Fibroblast of villous mesenchyme (primary cell): ENCODE measurements at regions not wholly inside any gene's neighbourhood (a gene's known extent, or its start where the extent isn't known, plus 50 kb on each side); places are given as distances from the start of the nearest gene placed in this dataset.

Source experiments
- DNase-seq: peaks from one replicate; pipeline ENCODE4 v3.0.0-alpha.2; 2010; ENCODE audit warnings: low read depth
- H3K4me3 ChIP-seq: 2 replicates; pipeline ENCODE4 v1.5.1; 2011; ENCODE audit warnings: low read depth, mild to moderate bottlenecking, low read length
- CTCF ChIP-seq: IDR thresholded peaks from 2 replicates; pipeline ENCODE4 v1.5.1; 2012; ENCODE audit warnings: low read depth, mild to moderate bottlenecking, low read length; ENCODE audit not compliant: insufficient read depth

- no peak for TF ChIP-seq CTCF
- H3K4me3 ChIP-seq, result no peak overlapping the region
- no peak for DNase-seq
Measured at GRCh38 chr7:21184942-21185652, 242.8 kb upstream of the SP4 start.

- no peak overlapping the region for H3K4me3 ChIP-seq
- no peak for DNase-seq
- TF ChIP-seq CTCF, result no peak
Measured at GRCh38 chr7:21185653-21186265, 242.1 kb upstream of the SP4 start.

- TF ChIP-seq CTCF, result no peak
- H3K4me3 ChIP-seq, result no peak overlapping the region
- DNase-seq, result no peak
Measured at GRCh38 chr7:21191321-21192073, 236.4 kb upstream of the SP4 start.

GRCh38 chr7:21192657-21193056 is 235.2 kb upstream of the SP4 start:
- DNase-seq, result no peak

GRCh38 chr7:21193895-21194294 is 234.0 kb upstream of the SP4 start:
- no peak for DNase-seq
- H3K4me3 ChIP-seq, result no peak overlapping the region
- no peak for TF ChIP-seq CTCF

More at GRCh38 chr7:21192657-21193056, 235.2 kb upstream of the SP4 start:
- no peak for TF ChIP-seq CTCF
- no peak overlapping the region for H3K4me3 ChIP-seq

- H3K4me3 ChIP-seq, result no peak overlapping the region
- DNase-seq, result no peak
- TF ChIP-seq CTCF, result no peak
Measured at GRCh38 chr7:21194936-21195335, 232.9 kb upstream of the SP4 start.
